Left hindlimb (tissue), 1 donor: ENCODE measurements at regions not wholly inside any gene's neighbourhood (a gene's known extent, or its start where the extent isn't known, plus 50 kb on each side); places are given as distances from the start of the nearest gene placed in this dataset.

Source experiments
- DNase-seq: peaks from one replicate; pipeline ENCODE4 v3.0.0-alpha.2; 2018

DNA sequence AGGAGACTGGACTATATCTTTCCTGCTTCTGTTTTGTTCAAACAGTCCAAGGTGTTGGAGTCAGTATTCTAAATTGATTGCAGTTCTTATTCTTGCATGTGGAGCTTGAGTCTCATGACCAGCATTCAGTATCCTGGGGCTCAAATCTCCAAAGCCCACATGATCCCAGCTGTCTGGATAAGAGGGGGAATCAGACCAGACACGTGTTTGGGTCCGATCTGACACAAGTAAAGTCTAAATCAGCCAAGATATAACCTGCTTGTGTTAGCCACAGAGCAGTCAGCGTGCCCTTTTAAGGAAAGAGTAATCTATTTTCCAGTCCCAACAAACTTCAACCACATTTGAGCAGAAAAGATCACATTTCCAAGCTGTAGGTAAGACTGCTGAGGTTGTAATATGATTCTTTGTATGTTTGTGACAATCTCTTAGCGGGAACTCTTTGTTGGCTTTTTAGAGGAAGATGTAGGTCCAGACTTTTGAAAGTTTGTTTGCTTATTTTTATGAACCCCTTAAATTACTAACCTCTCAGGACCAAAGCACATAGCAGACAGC lies 334.6 kb downstream of the SLC4A3 start:
- no peak for DNase-seq

- no peak for DNase-seq
Observed at GRCh38 chr2:219962801-219963200, 335.4 kb downstream of the SLC4A3 start.

GRCh38 chr2:219965287-219966194 lies 338.1 kb downstream of the SLC4A3 start:
- no peak for DNase-seq

GRCh38 chr2:219967247-219968245 lies 340.1 kb downstream of the SLC4A3 start:
- peak; percentile 76 for DNase-seq

- DNase-seq: no peak
Observed at GRCh38 chr2:219968685-219969345, 341.4 kb downstream of the SLC4A3 start.

GRCh38 chr2:219969508-219969907 lies 342.1 kb downstream of the SLC4A3 start:
- DNase-seq: no peak

DNA sequence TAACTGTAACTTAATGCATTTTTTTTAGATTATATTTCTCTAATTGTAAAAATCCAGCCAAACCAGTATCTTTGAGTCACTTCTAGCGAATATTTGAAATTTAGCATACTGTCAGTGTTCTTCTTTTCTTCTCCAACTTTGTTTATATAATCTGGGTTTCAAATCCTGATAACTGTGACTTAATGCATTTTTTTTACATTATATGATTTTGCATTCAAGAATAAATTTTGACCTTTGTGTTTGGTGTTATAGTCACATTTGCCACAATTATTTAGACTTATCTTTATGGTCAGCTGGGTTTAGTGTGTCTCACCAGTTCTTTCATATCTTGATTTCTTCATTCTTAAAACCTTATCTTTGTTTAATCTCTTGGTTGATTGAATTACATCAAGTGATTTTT lies 345.7 kb downstream of the SLC4A3 start:
- DNase-seq: no peak

DNA sequence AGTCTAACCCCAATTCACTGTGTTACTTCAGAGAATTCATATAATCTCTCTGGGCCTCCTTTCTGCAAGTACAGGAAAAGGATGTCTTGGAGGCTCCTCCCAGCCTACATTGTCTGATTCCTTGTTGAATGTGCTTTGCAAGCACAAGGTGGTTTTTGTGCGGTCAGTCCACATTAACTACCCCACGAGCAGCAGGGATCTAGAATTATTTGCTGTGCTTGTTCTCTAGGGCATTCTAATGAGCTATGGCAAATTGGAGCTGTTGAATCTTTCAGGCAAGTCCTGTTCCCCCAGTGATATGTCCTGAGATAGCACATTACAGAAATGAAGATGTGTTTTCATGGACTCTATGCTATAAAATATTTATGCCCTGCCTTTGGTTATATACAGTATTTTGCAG lies 349.4 kb downstream of the SLC4A3 start:
- no peak for DNase-seq

GRCh38 chr2:219980638-219981037 lies 353.2 kb downstream of the SLC4A3 start:
- DNase-seq: no peak

- DNase-seq: no peak
Observed at GRCh38 chr2:219983836-219984235, 356.4 kb downstream of the SLC4A3 start.

DNA sequence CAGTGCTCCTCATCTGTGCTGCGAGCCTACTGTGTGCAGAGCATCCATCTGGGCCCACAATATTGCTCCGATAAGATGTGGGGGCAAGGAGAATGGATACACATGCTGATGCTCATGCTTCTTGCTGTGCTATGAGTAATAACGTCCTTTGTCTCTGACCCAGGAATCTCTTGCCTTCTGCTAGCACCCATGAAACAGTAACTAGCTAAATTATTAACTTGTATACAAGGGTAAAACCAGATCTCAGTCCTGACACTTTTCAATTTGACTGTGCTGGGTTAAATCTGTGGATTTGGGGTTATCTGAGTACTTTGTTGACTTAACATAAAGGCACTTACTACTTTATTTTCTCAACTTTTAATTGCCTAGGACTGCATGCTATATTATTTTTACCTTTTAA lies 357.6 kb downstream of the SLC4A3 start:
- no peak for DNase-seq

DNA sequence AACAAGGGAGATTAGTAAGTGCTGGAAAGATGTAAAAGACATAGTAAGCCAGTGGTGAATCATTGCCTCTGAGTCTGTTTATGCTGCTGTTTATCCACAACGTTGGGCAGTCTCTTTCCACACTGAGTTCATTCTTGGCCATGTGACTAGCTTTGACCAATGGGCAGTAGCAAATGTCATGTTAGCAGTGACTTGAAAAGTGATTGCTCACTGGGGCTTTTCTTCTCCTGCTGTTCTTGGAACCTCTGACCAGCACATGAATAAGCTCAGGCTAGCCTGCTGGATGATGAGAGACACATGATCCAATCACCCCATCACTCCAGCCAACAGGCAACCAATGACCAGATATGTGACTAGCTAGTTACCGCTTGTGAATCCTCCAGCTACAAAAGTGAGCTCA lies 360.4 kb downstream of the SLC4A3 start:
- DNase-seq: no peak

DNA sequence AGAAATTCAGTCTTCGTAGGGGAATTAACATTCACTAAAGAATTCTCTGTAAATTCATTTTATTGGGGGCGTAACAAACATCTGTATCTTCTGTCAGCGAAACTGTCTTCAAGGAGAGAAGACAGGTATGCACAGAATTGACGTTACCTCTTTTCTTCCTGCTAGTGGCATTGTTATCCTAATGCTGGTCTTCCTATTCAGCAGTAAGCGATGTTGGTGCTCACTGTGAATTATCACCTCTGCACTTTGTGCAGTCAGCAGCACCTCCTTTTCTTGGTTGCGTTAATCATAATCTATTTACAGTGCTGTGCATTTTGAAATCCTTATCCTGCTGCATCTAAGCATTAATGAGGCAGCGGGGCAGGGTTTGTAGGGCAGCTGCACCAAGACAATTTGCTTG lies 362.3 kb downstream of the SLC4A3 start:
- DNase-seq: no peak

- DNase-seq: no peak
Observed at GRCh38 chr2:219991116-219991515, 363.7 kb downstream of the SLC4A3 start.

- no peak for DNase-seq
Observed at GRCh38 chr2:219995399-219995798, 368.0 kb downstream of the SLC4A3 start.

DNA sequence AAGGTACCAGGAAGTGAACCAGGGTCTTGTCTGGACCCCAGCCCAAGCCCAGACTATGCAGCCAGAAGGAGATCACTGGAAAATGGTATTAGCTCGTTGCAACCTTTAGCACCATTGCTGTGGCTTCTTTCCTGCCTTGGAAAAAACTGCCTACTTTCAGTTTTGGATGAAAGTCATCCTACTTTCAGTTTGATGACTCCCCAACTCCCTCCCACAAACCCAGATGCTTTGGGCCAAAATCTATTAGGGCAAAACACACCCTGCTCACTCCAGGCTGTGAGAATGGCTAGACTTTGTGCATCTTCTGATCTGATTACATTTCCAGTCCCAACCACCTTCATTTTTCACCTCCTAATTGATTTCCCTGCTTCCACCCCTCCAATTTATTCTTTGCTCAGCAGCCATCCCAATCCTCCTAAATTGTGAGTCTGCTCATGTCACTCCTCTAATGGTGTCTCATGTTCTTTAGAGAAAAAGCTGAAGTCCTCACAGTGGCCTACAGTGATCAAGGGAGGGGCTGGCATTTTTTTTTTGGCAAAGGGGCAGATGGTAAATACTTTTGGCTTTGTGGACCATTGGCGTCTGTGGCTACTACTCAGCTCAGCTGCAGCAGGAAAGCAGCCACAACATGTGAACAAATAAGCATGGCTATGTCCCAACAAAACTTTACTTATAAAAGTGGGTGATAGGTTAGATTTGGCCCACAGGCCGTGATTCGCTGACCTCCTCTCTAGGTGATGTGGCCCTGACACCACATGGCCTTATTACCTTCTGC lies 368.7 kb downstream of the SLC4A3 start:
- no peak for DNase-seq

- peak; percentile 62 for DNase-seq
Observed at GRCh38 chr2:219997341-219997851, 370.0 kb downstream of the SLC4A3 start.

- peak; percentile 42 for DNase-seq
Observed at GRCh38 chr2:219998107-219998506, 370.7 kb downstream of the SLC4A3 start.

- DNase-seq: no peak
Observed at GRCh38 chr2:219998714-219999227, 371.3 kb downstream of the SLC4A3 start.

DNA sequence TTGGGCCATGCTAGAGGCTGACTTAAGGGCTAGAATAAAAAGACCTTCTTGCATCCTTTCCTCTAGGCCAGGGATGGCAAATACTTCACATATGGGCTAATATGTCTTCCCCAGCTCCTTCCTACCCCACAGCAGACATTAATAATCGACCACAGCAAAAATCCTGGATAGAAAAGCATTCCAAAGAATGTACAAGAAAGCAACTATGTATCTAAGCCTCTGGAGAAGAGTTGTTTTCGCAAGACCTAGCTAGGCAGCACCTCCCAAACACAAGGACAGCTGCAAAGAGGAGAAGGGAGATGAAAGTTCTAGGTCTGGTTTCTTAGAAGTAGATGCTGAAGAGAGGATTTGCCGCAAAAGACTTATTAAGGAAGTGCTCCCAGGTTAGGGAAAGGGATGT lies 372.6 kb downstream of the SLC4A3 start:
- no peak for DNase-seq

- no peak for DNase-seq
Observed at GRCh38 chr2:220000586-220000985, 373.2 kb downstream of the SLC4A3 start.
